Effector memory CD8-positive, alpha-beta T cell (primary cell): ENCODE measurements at regions not wholly inside any gene's neighbourhood (a gene's known extent, or its start where the extent isn't known, plus 50 kb on each side); places are given as distances from the start of the nearest gene placed in this dataset.

Experiments used
- ATAC-seq: fragments of 150-1000 bp; cut with Tn5 transposase; replicated peaks from 2 replicates; pipeline ENCODE4 v1.10.0; 2021; ENCODE audit warnings: mild to moderate bottlenecking, moderate library complexity
- DNase-seq, 3 experiments: peaks; one replicate each; pipeline ENCODE4 v3.0.0; 2021
- H3K27ac Mint-ChIP-seq, 2 donors: one replicate each; pipeline ENCODE4 v1.8.0; 2022; ENCODE audit warnings: mild to moderate bottlenecking in 2 of 2, mixed read lengths in 2 of 2, moderate library complexity in 2 of 2
- H3K27me3 Mint-ChIP-seq, 2 donors: one replicate each; pipeline ENCODE4 v1.8.0; 2022; ENCODE audit warnings: mixed read lengths in 2 of 2
- H3K36me3 Mint-ChIP-seq: one replicate; pipeline ENCODE4 v1.8.0; 2022; ENCODE audit warnings: mild to moderate bottlenecking, moderate library complexity, mixed read lengths; ENCODE audit not compliant: insufficient read depth
- H3K4me1 Mint-ChIP-seq, 2 donors: one replicate each; pipeline ENCODE4 v1.8.0; 2022; ENCODE audit warnings: low read depth in 2 of 2, mixed read lengths in 2 of 2
- H3K4me3 Mint-ChIP-seq, 2 donors: one replicate each; pipeline ENCODE4 v1.8.0; 2022; ENCODE audit warnings: mild to moderate bottlenecking in 2 of 2, mixed read lengths in 2 of 2, moderate library complexity in 2 of 2
- H3K9me3 Mint-ChIP-seq, 2 donors: one replicate each; pipeline ENCODE4 v1.8.0; 2022; ENCODE audit warnings: mixed read lengths in 2 of 2

GRCh38 chr20:60292001-60292520 lies 333.8 kb downstream of the CDH26 start:
- Mint-ChIP-seq H3K4me1 (peaks cover 4 to 5% of the 10 kb centered on the region in 2 donors), H3K27ac (no peak overlapping the region), H3K27me3 (no peaks in the 10 kb centered on the region), H3K36me3 (no peaks in the 10 kb centered on the region), H3K4me3 (no peak overlapping the region), H3K9me3 (no peaks in the 10 kb centered on the region)
- ATAC-seq, result no peak
- no peak for DNase-seq

- H3K27ac Mint-ChIP-seq, result no peak overlapping the region
Observed at GRCh38 chr20:60294632-60295031, 336.4 kb downstream of the CDH26 start.

GRCh38 chr20:60295214-60295613 lies 337.0 kb downstream of the CDH26 start:
- Mint-ChIP-seq H3K9me3 (no peaks in the 10 kb centered on the region), H3K4me1 (peaks cover 4 to 6% of the 10 kb centered on the region in 2 donors), H3K36me3 (no peaks in the 10 kb centered on the region), H3K27me3 (peaks cover 0 to 7% of the 10 kb centered on the region in 2 donors), H3K27ac (no peak overlapping the region), H3K4me3 (no peak overlapping the region)
- ATAC-seq (no peak), DNase-seq (no peak)

More at GRCh38 chr20:60294632-60295031, 336.4 kb downstream of the CDH26 start:
- peaks cover 0 to 7% of the 10 kb centered on the region in 2 donors for H3K27me3 Mint-ChIP-seq
- peaks cover 4 to 6% of the 10 kb centered on the region in 2 donors for H3K4me1 Mint-ChIP-seq
- no peak overlapping the region for H3K4me3 Mint-ChIP-seq
- no peaks in the 10 kb centered on the region for H3K36me3 Mint-ChIP-seq
- no peaks in the 10 kb centered on the region for H3K9me3 Mint-ChIP-seq
- ATAC-seq (no peak), DNase-seq (no peak)

- Mint-ChIP-seq H3K4me3 (no peak overlapping the region), H3K36me3 (no peaks in the 10 kb centered on the region), H3K4me1 (peaks cover 4 to 6% of the 10 kb centered on the region in 2 donors), H3K9me3 (no peaks in the 10 kb centered on the region), H3K27ac (no peak overlapping the region), H3K27me3 (peaks cover 0 to 7% of the 10 kb centered on the region in 2 donors)
- ATAC-seq (no peak), DNase-seq (no peak)
Observed at GRCh38 chr20:60297649-60298048, 339.4 kb downstream of the CDH26 start.

- ATAC-seq, result no peak
- DNase-seq, result no peak
- H3K27me3 Mint-ChIP-seq, result peaks cover 0 to 7% of the 10 kb centered on the region in 2 donors
- H3K4me1 Mint-ChIP-seq, result peaks cover 4 to 6% of the 10 kb centered on the region in 2 donors
- no peak overlapping the region for H3K4me3 Mint-ChIP-seq
- H3K27ac Mint-ChIP-seq, result peak overlapping the region in 1 of 2 donors; percentile 15
- no peaks in the 10 kb centered on the region for H3K9me3 Mint-ChIP-seq
- no peaks in the 10 kb centered on the region for H3K36me3 Mint-ChIP-seq
Observed at GRCh38 chr20:60298647-60299046, 340.4 kb downstream of the CDH26 start.

- ATAC-seq, result no peak
- Mint-ChIP-seq H3K9me3 (no peaks in the 10 kb centered on the region), H3K36me3 (no peaks in the 10 kb centered on the region), H3K27ac (no peak overlapping the region), H3K4me3 (no peak overlapping the region), H3K4me1 (peaks cover 0 to 1% of the 10 kb centered on the region in 2 donors), H3K27me3 (peaks cover 0 to 7% of the 10 kb centered on the region in 2 donors)
- no peak for DNase-seq
Observed at GRCh38 chr20:60299951-60300350, 341.7 kb downstream of the CDH26 start.

GRCh38 chr20:60300374-60300773 lies 342.2 kb downstream of the CDH26 start:
- no peaks in the 10 kb centered on the region for H3K9me3 Mint-ChIP-seq
- H3K4me3 Mint-ChIP-seq, result no peak overlapping the region
- H3K27me3 Mint-ChIP-seq, result peaks cover 0 to 7% of the 10 kb centered on the region in 2 donors
- no peak for ATAC-seq
- H3K4me1 Mint-ChIP-seq, result peaks cover 0 to 1% of the 10 kb centered on the region in 2 donors
- no peaks in the 10 kb centered on the region for H3K36me3 Mint-ChIP-seq
- no peak for DNase-seq
- H3K27ac Mint-ChIP-seq, result no peak overlapping the region

GRCh38 chr20:60302875-60303274 lies 344.7 kb downstream of the CDH26 start:
- Mint-ChIP-seq H3K4me1 (peaks cover 0 to 1% of the 10 kb centered on the region in 2 donors), H3K36me3 (no peaks in the 10 kb centered on the region), H3K9me3 (no peaks in the 10 kb centered on the region), H3K4me3 (no peak overlapping the region), H3K27me3 (peaks cover 0 to 7% of the 10 kb centered on the region in 2 donors), H3K27ac (no peak overlapping the region)
- ATAC-seq (no peak), DNase-seq (no peak)

- Mint-ChIP-seq H3K36me3 (no peaks in the 10 kb centered on the region), H3K9me3 (no peaks in the 10 kb centered on the region), H3K27me3 (peaks cover 0 to 4% of the 10 kb centered on the region in 2 donors), H3K27ac (no peak overlapping the region), H3K4me1 (peaks cover 0 to 1% of the 10 kb centered on the region in 2 donors), H3K4me3 (no peak overlapping the region)
- no peak for ATAC-seq
- no peak for DNase-seq
Observed at GRCh38 chr20:60304026-60304590, 345.9 kb downstream of the CDH26 start.

GRCh38 chr20:60304931-60305330 lies 346.7 kb downstream of the CDH26 start:
- ATAC-seq, result no peak
- Mint-ChIP-seq H3K36me3 (no peaks in the 10 kb centered on the region), H3K27me3 (no peaks in the 10 kb centered on the region), H3K9me3 (no peaks in the 10 kb centered on the region), H3K27ac (no peak overlapping the region), H3K4me1 (no peaks in the 10 kb centered on the region), H3K4me3 (no peak overlapping the region)
- no peak for DNase-seq

- Mint-ChIP-seq H3K36me3 (peaks cover 3% of the 10 kb centered on the region), H3K4me1 (no peaks in the 10 kb centered on the region), H3K4me3 (no peak overlapping the region), H3K9me3 (no peaks in the 10 kb centered on the region), H3K27ac (no peak overlapping the region), H3K27me3 (no peaks in the 10 kb centered on the region)
- DNase-seq (no peak), ATAC-seq (no peak)
Observed at GRCh38 chr20:60306105-60306504, 347.9 kb downstream of the CDH26 start.

- Mint-ChIP-seq H3K36me3 (peaks cover 3% of the 10 kb centered on the region), H3K27ac (no peak overlapping the region)
Observed at GRCh38 chr20:60306551-60306950, 348.3 kb downstream of the CDH26 start.

GRCh38 chr20:60310560-60311349 lies 352.5 kb downstream of the CDH26 start:
- Mint-ChIP-seq H3K4me3 (no peak overlapping the region), H3K9me3 (peaks cover 0 to 5% of the 10 kb centered on the region in 2 donors), H3K27ac (no peak overlapping the region), H3K27me3 (no peaks in the 10 kb centered on the region), H3K4me1 (no peaks in the 10 kb centered on the region), H3K36me3 (peaks cover 3% of the 10 kb centered on the region)
- DNase-seq, result no peak
- ATAC-seq, result no peak

More at GRCh38 chr20:60306551-60306950, 348.3 kb downstream of the CDH26 start:
- Mint-ChIP-seq H3K27me3 (no peaks in the 10 kb centered on the region), H3K4me1 (no peaks in the 10 kb centered on the region), H3K9me3 (no peaks in the 10 kb centered on the region), H3K4me3 (no peak overlapping the region)
- DNase-seq (no peak), ATAC-seq (no peak)

GRCh38 chr20:60313191-60313590 lies 355.0 kb downstream of the CDH26 start:
- Mint-ChIP-seq H3K27ac (no peak overlapping the region), H3K4me3 (no peak overlapping the region), H3K9me3 (peaks cover 0 to 5% of the 10 kb centered on the region in 2 donors), H3K36me3 (peaks cover 3% of the 10 kb centered on the region), H3K27me3 (peaks cover 0 to 6% of the 10 kb centered on the region in 2 donors), H3K4me1 (peaks cover 4 to 5% of the 10 kb centered on the region in 2 donors)
- DNase-seq (no peak), ATAC-seq (no peak)
